ENCODE measurements at regions not wholly inside any gene's neighbourhood (a gene's known extent, or its start where the extent isn't known, plus 50 kb on each side); places are given as distances from the start of the nearest gene placed in this dataset.

GRCh38 chr5:110082194-110082593 is 392.5 kb downstream of the MAN2A1 start:
- intact Hi-C loops (cut with micrococcal nuclease; ENCODE audit: unreplicated experiment) = no loop called here

GRCh38 chr5:110082863-110083262 is 393.1 kb downstream of the MAN2A1 start:
- intact Hi-C loops (cut with micrococcal nuclease; ENCODE audit: unreplicated experiment) = no loop called here
- Histone ChIP-seq H3K79me2 (ENCODE audit: insufficient read depth, low read depth, low read length) (no peaks in the 10 kb centered on the region), H3K27ac (ENCODE audit: low read depth, low read length, poor library complexity, severe bottlenecking) (no peak overlapping the region), H2AFZ (ENCODE audit: low read length) (no peak overlapping the region), H3K4me1 (ENCODE audit: insufficient read depth, low read length, poor library complexity, severe bottlenecking) (no peaks in the 10 kb centered on the region), H3K9me3 (ENCODE audit: low read length) (no peaks in the 10 kb centered on the region), H3K36me3 (ENCODE audit: insufficient read depth, low read length) (no peaks in the 10 kb centered on the region), H3K4me2 (ENCODE audit: low read length) (no peak overlapping the region), H3K9me2 (ENCODE audit: insufficient read depth, low read length) (no peaks in the 10 kb centered on the region), H4K20me1 (ENCODE audit: insufficient read depth, low read length) (no peaks in the 10 kb centered on the region), H3K4me3 (ENCODE audit: low read depth, low read length, poor library complexity, severe bottlenecking) (no peak overlapping the region)
- BruUV-seq (replicated peaks) = no TSS peak
- ChIA-PET POLR2A (no interaction called here), CTCF (ENCODE audit: unreplicated experiment) (no interaction called here)
- TF ChIP-seq EZH2phosphoT487 (IDR thresholded peaks at IDR 0.05; ENCODE audit: borderline replicate concordance, low read depth, low read length) (no peak), CTCF (conservative IDR thresholded peaks at IDR 0.05; ENCODE audit: low read length) (no peak)
- DNase-seq (ENCODE audit: low spot score) = no peak

More at GRCh38 chr5:110082194-110082593, 392.5 kb downstream of the MAN2A1 start:
- H3K9me3 ChIP-seq (ENCODE audit: low read length) = no peaks in the 10 kb centered on the region
- CTCF ChIA-PET (ENCODE audit: unreplicated experiment) = no interaction called here
- no peaks in the 10 kb centered on the region for H3K79me2 ChIP-seq (ENCODE audit: insufficient read depth, low read depth, low read length)
- H3K27ac ChIP-seq (ENCODE audit: low read depth, low read length, poor library complexity, severe bottlenecking) = no peak overlapping the region
- POLR2A ChIA-PET = interaction anchor here (0.5 to 0.6 kb wide), 2 partner anchors 180 to 1126 kb away, joined by 3 to 4 read pairs; no protein-coding TSS in a partner anchor
- H3K9me2 ChIP-seq (ENCODE audit: insufficient read depth, low read length) = no peaks in the 10 kb centered on the region
- H3K4me1 ChIP-seq (ENCODE audit: insufficient read depth, low read length, poor library complexity, severe bottlenecking) = no peaks in the 10 kb centered on the region
- no peak for DNase-seq (ENCODE audit: low spot score)
- no peak overlapping the region for H3K4me3 ChIP-seq (ENCODE audit: low read depth, low read length, poor library complexity, severe bottlenecking)
- no peaks in the 10 kb centered on the region for H4K20me1 ChIP-seq (ENCODE audit: insufficient read depth, low read length)
- BruUV-seq (replicated peaks) = no TSS peak
- no peak overlapping the region for H2AFZ ChIP-seq (ENCODE audit: low read length)
- no peak overlapping the region for H3K4me2 ChIP-seq (ENCODE audit: low read length)
- H3K36me3 ChIP-seq (ENCODE audit: insufficient read depth, low read length) = no peaks in the 10 kb centered on the region
- no peak for TF ChIP-seq CTCF (conservative IDR thresholded peaks at IDR 0.05; ENCODE audit: low read length)
- TF ChIP-seq EZH2phosphoT487 (IDR thresholded peaks at IDR 0.05; ENCODE audit: borderline replicate concordance, low read depth, low read length) = no peak

GRCh38 chr5:110085826-110086225 is 396.1 kb downstream of the MAN2A1 start:
- Histone ChIP-seq H4K20me1 (ENCODE audit: insufficient read depth, low read length) (no peaks in the 10 kb centered on the region), H3K79me2 (ENCODE audit: insufficient read depth, low read depth, low read length) (no peaks in the 10 kb centered on the region), H3K9me2 (ENCODE audit: insufficient read depth, low read length) (no peaks in the 10 kb centered on the region), H3K4me2 (ENCODE audit: low read length) (no peak overlapping the region), H3K9me3 (ENCODE audit: low read length) (no peaks in the 10 kb centered on the region), H2AFZ (ENCODE audit: low read length) (no peak overlapping the region), H3K4me1 (ENCODE audit: insufficient read depth, low read length, poor library complexity, severe bottlenecking) (no peaks in the 10 kb centered on the region), H3K27ac (ENCODE audit: low read depth, low read length, poor library complexity, severe bottlenecking) (no peak overlapping the region), H3K4me3 (ENCODE audit: low read depth, low read length, poor library complexity, severe bottlenecking) (no peak overlapping the region), H3K36me3 (ENCODE audit: insufficient read depth, low read length) (no peaks in the 10 kb centered on the region)
- POLR2A ChIA-PET = interaction anchor here (1.2 kb wide), 1 partner anchor 16 kb away, joined by 3 read pairs; no protein-coding TSS in a partner anchor
- CTCF ChIA-PET (ENCODE audit: unreplicated experiment) = no interaction called here
- no TSS peak for BruUV-seq (replicated peaks)
- TF ChIP-seq CTCF (conservative IDR thresholded peaks at IDR 0.05; ENCODE audit: low read length) = no peak
- TF ChIP-seq EZH2phosphoT487 (IDR thresholded peaks at IDR 0.05; ENCODE audit: borderline replicate concordance, low read depth, low read length) = no peak
- no peak for DNase-seq (ENCODE audit: low spot score)
- intact Hi-C loops (cut with micrococcal nuclease; ENCODE audit: unreplicated experiment) = no loop called here
